ENCODE measurements at regions not wholly inside any gene's neighbourhood (a gene's known extent, or its start where the extent isn't known, plus 50 kb on each side); places are given as distances from the start of the nearest gene placed in this dataset.

- TF ChIP-seq REST (IDR thresholded peaks at IDR 0.05; ENCODE audit: low read depth), result no peak
- no peak for TF ChIP-seq POLR2A (IDR thresholded peaks at IDR 0.05; ENCODE audit: borderline replicate concordance, extremely low read depth, insufficient read depth, insufficient read length)
These were observed 363.7 kb downstream of the ADAM29 start (continued) for GRCh38 chr4:175281894-175282293.

- H3K9me3 ChIP-seq (ENCODE audit: control insufficient read depth in 1 of 2, insufficient read depth in 1 of 2, low read depth in 1 of 2, low read length in 2 of 2), result no peaks in the 10 kb centered on the region
- ChIA-PET CTCF (no interaction called here), POLR2A (no interaction called here), RAD21 (ENCODE audit: low non-redundant PET in 1 of 2, low total read pairs in 2 of 2, uncharacterized antibody in 2 of 2, unreplicated experiment in 2 of 2) (no interaction called here)
- no TSS peak for BruUV-seq (replicated peaks)
- intact Hi-C loops (cut with micrococcal nuclease), result no loop called here
- no peak overlapping the region for H3K4me2 ChIP-seq (ENCODE audit: low read length)
- H3K36me3 ChIP-seq (ENCODE audit: control insufficient read depth in 1 of 2, insufficient read depth in 2 of 2, low read length in 2 of 2), result no peaks in the 10 kb centered on the region
- H3K4me3 ChIP-seq (replicated peaks in 1 of 2; ENCODE audit: low read depth in 1 of 2, low read length in 2 of 2), result no peak overlapping the region
- H3K79me2 ChIP-seq (ENCODE audit: insufficient read depth, low read length), result no peaks in the 10 kb centered on the region
- DNase-seq (ENCODE audit: low read depth, low spot score) (no peak), ATAC-seq (no peak)
- H3K27me3 ChIP-seq (ENCODE audit: insufficient read depth, low read length), result no peaks in the 10 kb centered on the region
- H3K9ac ChIP-seq (ENCODE audit: low read length), result no peak overlapping the region
- no peak overlapping the region for H3K27ac ChIP-seq (ENCODE audit: low read depth, low read length)
- no peak overlapping the region for H2AFZ ChIP-seq (ENCODE audit: low read depth, low read length, poor library complexity, severe bottlenecking)
- no peaks in the 10 kb centered on the region for H3K9me2 ChIP-seq (ENCODE audit: insufficient read depth)
- no peaks in the 10 kb centered on the region for H3K4me1 ChIP-seq (ENCODE audit: control insufficient read depth in 1 of 2, insufficient read depth in 2 of 2, low read length in 2 of 2)
- no peak for TF ChIP-seq SRF (IDR thresholded peaks at IDR 0.05; ENCODE audit: low read depth)
- no peak for TF ChIP-seq ELF1 (IDR thresholded peaks at IDR 0.05; ENCODE audit: borderline replicate concordance, low read depth)
- no peak for TF ChIP-seq EZH2 (IDR thresholded peaks at IDR 0.05)
- TF ChIP-seq POLR2A (IDR thresholded peaks at IDR 0.05; ENCODE audit: borderline replicate concordance, extremely low read depth, insufficient read depth, insufficient read length), result no peak
- TF ChIP-seq EZH2phosphoT487 (IDR thresholded peaks at IDR 0.05; ENCODE audit: borderline replicate concordance), result no peak
- no peaks in the 10 kb centered on the region for H4K20me1 ChIP-seq (ENCODE audit: insufficient read depth)
These were observed 364.2 kb downstream of the ADAM29 start for GRCh38 chr4:175282407-175282806.
